NK-92 (cell line): ENCODE measurements at regions not wholly inside any gene's neighbourhood (a gene's known extent, or its start where the extent isn't known, plus 50 kb on each side); places are given as distances from the start of the nearest gene placed in this dataset.

ENCODE experiments used
- DNase-seq: peaks from one replicate; lab custom pipeline; 2025; ENCODE audit not compliant: unreplicated experiment; lab: John Stamatoyannopoulos, UW

DNA sequence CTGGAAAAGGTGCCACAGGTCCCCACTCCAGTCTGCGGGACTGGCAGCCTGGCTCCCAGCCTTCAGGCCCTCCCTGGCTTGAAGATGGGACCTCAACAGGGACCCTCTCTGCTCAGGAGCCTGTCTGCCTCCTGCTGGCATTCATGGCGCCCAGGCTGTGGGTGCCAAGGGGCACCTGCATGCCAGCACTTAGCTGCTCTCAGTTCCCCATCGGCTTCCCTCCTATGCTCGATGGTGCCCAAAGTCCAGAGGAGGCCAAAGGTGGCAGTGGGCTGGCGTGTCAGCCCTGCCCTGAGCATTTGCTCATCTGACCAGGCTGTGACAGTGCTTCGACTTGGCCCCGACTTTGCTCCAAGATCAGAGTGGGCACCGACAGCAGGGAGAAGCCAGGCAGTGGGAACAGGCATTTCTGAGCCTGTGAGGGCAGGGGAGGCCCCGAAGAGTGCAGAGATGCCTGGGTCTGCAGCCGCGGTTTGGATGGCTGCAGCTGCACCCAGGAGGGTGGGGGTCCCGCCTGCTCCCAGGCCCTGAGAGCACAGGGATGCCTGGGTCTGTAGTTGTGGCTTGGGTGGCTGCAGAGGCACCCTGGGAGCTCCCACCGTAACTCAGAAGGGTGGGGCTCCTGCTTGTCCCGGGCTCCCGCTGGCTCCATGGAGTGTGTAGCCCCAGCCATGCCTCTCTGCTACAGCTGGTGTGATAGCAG lies 463.6 kb downstream of the TBC1D22A start:
- no peak for DNase-seq

GRCh38 chr22:47225080-47225930 lies 462.9 kb downstream of the TBC1D22A start:
- DNase-seq, result no peak
